ENCODE measurements at regions not wholly inside any gene's neighbourhood (a gene's known extent, or its start where the extent isn't known, plus 50 kb on each side); places are given as distances from the start of the nearest gene placed in this dataset.
"Not testable (repeated sequence)": the region's sequence is repeated elsewhere in the genome, so short reads cannot be mapped to it uniquely, and the experiment has no call there.

DNA sequence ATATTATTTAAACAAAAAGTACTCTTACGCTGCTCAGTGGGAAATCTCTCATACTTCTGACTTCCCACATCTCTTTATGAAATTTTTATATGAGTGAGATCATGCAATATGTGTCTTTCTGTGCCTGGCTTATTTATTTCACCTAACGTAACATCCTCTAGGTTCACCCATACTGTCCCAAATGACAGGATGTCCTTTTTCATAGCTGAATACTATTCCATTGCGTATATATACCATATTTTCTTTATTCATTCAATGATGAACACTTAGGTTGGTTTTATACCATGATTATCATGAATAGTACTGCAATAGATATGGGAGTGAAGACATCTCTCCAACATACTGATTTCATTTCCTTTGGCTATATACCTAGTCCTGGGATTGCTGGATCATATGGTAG lies 57.8 kb upstream of the TPP2 start:
- Mint-ChIP-seq H3K27me3 (peaks cover 8% of the 10 kb centered on the region), H3K4me3 (no peak overlapping the region), H3K9me3 (peaks cover 0 to 12% of the 10 kb centered on the region in 2 donors), H3K4me1 (no peaks in the 10 kb centered on the region), H3K27ac (no peak overlapping the region)
- DNase-seq (no peak), ATAC-seq (no peak)

DNA sequence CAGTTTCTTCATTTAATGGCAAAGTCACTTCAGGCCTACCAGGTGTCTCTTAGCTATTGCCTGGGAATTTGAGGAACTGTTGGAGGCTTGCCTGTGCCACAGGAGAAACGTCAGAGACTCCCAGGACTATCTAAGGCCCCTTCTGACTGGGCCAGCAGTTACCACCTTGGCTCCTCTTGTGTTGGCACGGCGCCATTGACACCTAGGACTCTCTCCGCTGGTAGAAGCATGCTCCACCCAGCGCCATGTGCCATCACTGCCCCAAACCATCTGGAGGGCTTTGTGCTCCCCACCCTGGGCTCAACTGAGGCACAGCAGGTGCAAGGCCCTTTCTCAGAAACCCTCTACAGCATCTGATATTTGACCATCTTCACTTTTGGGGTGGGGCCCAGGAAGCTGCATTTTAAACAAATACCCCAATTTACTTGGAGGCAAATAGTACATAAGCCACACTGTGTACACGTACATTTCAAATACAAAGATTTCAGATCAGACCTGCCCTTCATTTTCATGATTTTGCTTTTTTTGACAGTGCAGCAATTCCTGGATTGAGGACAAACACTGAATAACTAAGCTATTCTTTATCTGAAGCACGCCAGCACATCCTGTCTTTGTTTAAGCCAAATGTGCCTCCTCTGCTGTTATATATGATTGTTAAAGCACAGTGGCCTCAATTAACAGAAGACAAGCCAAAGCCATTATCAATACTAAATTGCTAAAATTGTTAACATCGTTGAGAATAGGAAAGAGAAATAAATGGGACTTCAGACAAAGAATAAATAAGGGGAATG lies 59.9 kb upstream of the TPP2 start:
- Mint-ChIP-seq H3K27me3 (peaks cover 8% of the 10 kb centered on the region), H3K27ac (peak overlapping the region in 1 of 2 donors; percentile 23), H3K4me1 (no peaks in the 10 kb centered on the region), H3K4me3 (no peak overlapping the region), H3K9me3 (peaks cover 0 to 4% of the 10 kb centered on the region in 2 donors)
- DNase-seq (no peak), ATAC-seq (no peak)

DNA sequence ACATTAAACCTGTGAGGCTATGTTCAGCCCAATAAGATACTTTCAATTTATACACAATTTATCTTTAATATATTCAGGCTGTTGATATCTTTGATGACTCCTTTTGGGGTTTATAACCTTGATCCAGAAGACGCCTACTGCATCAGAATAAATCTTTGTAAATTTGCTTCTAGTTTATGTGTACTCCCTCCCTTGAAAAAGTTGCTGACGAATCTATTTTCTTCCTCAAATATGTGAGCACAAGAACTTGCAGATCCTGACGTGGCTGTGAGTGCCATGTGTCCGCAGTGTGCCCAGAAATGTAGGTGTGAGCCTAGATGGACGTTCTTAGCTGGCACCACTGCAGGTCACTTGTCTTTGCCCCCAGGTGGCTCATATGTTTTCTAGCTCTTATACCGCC lies 60.6 kb upstream of the TPP2 start:
- DNase-seq (no peak), ATAC-seq (no peak)
- Mint-ChIP-seq H3K4me1 (no peaks in the 10 kb centered on the region), H3K27ac (no peak overlapping the region), H3K4me3 (no peak overlapping the region), H3K9me3 (no peaks in the 10 kb centered on the region), H3K27me3 (peaks cover 8% of the 10 kb centered on the region)

DNA sequence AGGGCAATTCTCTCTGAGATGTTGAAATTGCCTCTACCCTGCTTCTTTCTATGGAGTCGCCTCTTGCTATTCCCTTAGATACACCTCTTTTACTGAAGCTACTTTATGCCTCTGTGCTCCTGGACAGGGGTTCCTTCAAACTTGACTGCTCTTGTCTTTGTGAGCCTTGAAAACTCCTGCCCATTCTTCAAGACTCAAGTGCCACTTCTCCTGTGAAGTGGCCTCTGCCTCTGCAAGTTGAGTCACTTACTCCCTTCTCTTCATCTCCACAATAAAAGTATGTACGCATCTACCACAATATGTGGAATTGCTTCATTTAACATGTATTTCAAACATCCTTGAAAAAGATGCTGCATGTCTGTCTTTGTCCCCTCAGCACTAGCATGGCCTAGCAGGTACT lies 66.0 kb upstream of the TPP2 start:
- no peaks in the 10 kb centered on the region for H3K27me3 Mint-ChIP-seq
- ATAC-seq (no peak), DNase-seq (no peak)
- H3K4me1 Mint-ChIP-seq: no peaks in the 10 kb centered on the region
- H3K4me3 Mint-ChIP-seq: no peak overlapping the region
- no peaks in the 10 kb centered on the region for H3K9me3 Mint-ChIP-seq
- H3K27ac Mint-ChIP-seq: no peak overlapping the region

DNA sequence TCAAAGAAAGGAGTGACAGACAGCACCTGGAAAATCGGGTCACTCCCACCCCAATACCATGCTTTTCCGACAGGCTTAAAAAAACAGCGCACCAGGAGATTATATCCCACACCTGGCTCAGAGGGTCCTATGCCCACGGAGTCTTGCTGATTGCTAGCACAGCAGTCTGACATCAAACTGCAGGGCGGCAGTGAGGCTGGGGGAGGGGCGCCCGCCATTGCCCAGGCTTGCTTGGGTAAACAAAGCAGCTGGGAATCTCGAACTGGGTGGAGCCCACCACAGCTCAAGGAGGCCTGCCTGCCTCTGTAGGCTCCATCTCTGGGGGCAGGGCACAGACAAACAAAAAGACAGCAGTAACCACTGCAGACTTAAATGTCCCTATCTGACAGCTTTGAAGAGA lies 74.5 kb upstream of the TPP2 start:
- peaks cover 7 to 12% of the 10 kb centered on the region in 2 donors for H3K9me3 Mint-ChIP-seq
- H3K4me3 Mint-ChIP-seq, ATAC-seq, H3K4me1 Mint-ChIP-seq, H3K27ac Mint-ChIP-seq, DNase-seq: not testable (repeated sequence)
- H3K27me3 Mint-ChIP-seq: peaks cover 16% of the 10 kb centered on the region

DNA sequence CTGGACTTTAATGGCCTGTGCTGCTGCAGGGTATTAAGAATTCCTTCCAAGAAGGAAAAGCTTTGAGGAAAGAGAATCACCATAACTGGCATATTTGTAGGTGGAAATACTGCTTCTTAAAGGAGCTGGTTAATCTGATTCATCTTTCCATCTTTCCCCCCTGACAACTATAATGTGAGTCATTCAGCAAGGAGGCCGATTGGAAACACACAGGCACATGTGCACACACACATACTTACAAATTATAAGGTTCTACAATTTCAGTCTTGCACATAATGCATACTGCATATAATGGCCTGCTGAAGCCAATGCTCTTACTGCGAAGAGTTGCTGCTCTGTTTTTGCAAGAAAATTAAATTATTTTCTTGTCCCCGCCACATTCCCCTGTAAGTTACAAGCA lies 78.8 kb upstream of the TPP2 start:
- ATAC-seq: no peak
- peaks cover 6 to 7% of the 10 kb centered on the region in 2 donors for H3K9me3 Mint-ChIP-seq

DNA sequence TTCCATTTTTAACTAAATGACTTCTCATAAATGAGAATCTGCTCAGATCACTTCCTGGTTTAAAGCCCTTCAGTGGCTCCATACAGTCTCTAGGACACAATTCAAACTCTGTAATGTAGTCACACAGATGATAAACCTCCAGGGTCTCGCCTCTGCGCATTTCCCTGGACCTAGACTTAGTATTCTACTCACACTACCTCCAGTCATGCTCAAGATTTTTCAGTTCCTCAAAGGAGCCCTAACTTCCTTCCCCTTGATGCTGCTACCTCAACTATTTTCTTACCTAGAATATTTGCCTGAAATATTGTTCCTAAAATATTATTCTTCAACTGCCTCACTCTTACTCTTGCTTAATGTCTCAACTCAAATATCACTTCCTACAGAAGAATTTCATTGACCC lies 86.7 kb upstream of the TPP2 start:
- H3K4me1 Mint-ChIP-seq: no peaks in the 10 kb centered on the region
- ATAC-seq (no peak), DNase-seq (no peak)
- H3K27ac Mint-ChIP-seq: no peak overlapping the region
- no peak overlapping the region for H3K4me3 Mint-ChIP-seq
- peaks cover 12% of the 10 kb centered on the region for H3K27me3 Mint-ChIP-seq
- peaks cover 9 to 10% of the 10 kb centered on the region in 2 donors for H3K9me3 Mint-ChIP-seq

More for the DNA sequence above, 78.8 kb upstream of the TPP2 start:
- H3K27me3 Mint-ChIP-seq: peaks cover 27% of the 10 kb centered on the region
- no peaks in the 10 kb centered on the region for H3K4me1 Mint-ChIP-seq
- no peak for DNase-seq
- no peak overlapping the region for H3K4me3 Mint-ChIP-seq
- H3K27ac Mint-ChIP-seq: no peak overlapping the region

DNA sequence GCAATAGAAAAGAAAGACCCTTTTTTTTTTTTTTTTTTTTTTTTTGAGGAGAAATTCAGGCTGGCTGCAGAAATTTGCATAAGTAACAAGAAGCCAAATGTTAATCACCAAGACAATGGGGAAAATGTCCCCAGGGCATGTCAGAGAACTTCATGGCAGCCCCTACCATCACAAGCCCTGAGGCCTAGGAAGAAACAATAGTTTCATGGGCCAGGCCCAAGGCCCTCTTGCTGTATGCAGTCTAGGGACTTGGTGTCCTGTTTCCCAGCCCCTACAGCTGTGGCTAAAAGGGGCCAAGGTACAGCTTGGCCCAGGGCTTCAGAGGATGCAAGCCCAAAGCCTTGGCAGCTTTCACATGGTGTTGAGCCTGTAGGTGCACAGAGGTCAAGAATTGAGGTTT lies 88.4 kb upstream of the TPP2 start:
- DNase-seq: no peak
- no peaks in the 10 kb centered on the region for H3K27me3 Mint-ChIP-seq
- H3K4me3 Mint-ChIP-seq: no peak overlapping the region
- no peak for ATAC-seq
- no peaks in the 10 kb centered on the region for H3K4me1 Mint-ChIP-seq
- H3K27ac Mint-ChIP-seq: no peak overlapping the region
- peaks cover 9 to 10% of the 10 kb centered on the region in 2 donors for H3K9me3 Mint-ChIP-seq

DNA sequence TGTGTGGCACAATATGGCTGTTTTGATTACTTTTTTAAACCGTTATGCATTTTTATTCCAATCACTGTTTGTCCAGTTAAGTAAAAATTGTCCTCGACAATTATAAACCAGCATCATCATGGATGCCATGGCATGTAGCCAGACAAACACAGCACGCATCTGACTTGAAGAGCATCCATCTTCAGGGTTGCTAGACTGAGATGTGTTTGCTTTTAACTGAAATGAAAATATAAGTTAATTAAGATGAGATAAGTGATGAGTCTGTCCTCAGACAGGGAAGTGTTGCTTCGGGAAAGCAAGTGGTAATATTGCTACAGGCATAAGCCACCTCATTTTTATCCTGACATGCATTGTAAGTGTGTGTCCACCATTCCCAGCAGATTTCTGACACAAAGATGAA lies 92.8 kb upstream of the TPP2 start:
- Mint-ChIP-seq H3K4me3 (no peak overlapping the region), H3K9me3 (peaks cover 0 to 9% of the 10 kb centered on the region in 2 donors), H3K27me3 (peaks cover 10% of the 10 kb centered on the region), H3K4me1 (no peaks in the 10 kb centered on the region), H3K27ac (no peak overlapping the region)
- DNase-seq (no peak), ATAC-seq (no peak)

DNA sequence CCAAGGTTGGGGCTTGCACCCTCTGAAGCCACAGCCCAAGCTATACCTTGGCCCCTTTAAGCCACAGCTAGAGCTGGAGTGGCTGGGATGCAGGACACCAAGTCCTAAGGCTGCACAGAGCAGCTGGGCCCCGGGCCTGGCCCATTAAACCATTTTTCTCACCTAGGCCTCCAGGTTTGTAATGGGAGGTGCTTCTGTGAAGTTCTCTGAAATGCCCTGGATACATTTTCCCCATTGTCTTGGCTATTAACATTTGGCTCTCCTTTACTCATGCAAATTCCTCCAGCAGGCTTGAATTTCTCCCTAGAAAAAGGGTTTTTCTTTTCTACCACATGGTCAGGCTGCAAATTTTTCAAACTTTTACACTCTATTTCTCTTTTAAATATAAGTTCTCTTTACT lies 93.8 kb upstream of the FGF14 start:
- Mint-ChIP-seq H3K9me3 (peaks cover 0 to 7% of the 10 kb centered on the region in 2 donors), H3K27me3 (peaks cover 38% of the 10 kb centered on the region), H3K27ac (no peak overlapping the region), H3K4me3 (no peak overlapping the region), H3K4me1 (no peaks in the 10 kb centered on the region)
- ATAC-seq: no peak
- no peak for DNase-seq

DNA sequence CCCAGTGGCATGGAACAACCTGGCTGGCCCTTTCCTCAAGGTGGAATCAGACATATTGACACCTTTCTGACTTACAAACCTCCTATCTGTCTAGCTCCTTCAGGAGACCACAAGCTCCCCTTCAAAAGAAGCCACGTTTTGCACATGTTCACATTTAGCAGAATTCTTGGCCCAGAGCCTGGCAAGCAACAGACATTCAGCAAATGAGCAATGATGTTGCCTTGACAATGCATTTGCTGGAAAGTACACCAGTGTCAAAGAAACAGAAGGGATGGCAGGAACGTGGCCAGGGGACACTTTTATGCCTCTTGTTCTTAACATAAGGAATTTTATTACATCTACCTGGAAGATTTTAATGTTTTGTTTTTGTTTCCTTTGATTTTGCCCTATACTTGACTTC lies 85.5 kb upstream of the FGF14 start:
- DNase-seq: no peak
- peaks cover 37% of the 10 kb centered on the region for H3K27me3 Mint-ChIP-seq
- no peak overlapping the region for H3K4me3 Mint-ChIP-seq
- no peak overlapping the region for H3K27ac Mint-ChIP-seq
- H3K9me3 Mint-ChIP-seq: no peaks in the 10 kb centered on the region
- H3K4me1 Mint-ChIP-seq: no peaks in the 10 kb centered on the region
- no peak for ATAC-seq

DNA sequence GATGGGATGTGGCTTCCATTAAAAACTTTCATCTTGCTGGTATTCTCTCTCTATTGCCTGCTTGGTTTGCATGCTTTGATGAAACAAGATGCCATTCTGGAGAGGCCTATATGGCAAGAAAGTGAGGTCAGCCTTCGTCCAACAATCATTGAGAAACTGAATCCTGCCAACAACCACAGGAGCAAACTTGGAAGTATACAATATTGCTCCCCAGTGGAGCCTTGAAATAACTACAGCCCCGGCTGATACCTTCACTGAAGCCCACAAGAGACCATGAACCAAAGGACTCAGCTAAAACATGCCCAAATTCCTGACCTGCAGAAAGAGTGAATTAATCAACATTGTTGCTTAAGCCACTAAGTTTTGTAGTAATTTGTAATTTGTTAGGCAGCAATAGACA lies 82.5 kb upstream of the FGF14 start:
- Mint-ChIP-seq H3K27me3 (peaks cover 17% of the 10 kb centered on the region), H3K27ac (no peak overlapping the region), H3K9me3 (no peaks in the 10 kb centered on the region), H3K4me1 (no peaks in the 10 kb centered on the region), H3K4me3 (no peak overlapping the region)
- ATAC-seq (no peak), DNase-seq (no peak)

DNA sequence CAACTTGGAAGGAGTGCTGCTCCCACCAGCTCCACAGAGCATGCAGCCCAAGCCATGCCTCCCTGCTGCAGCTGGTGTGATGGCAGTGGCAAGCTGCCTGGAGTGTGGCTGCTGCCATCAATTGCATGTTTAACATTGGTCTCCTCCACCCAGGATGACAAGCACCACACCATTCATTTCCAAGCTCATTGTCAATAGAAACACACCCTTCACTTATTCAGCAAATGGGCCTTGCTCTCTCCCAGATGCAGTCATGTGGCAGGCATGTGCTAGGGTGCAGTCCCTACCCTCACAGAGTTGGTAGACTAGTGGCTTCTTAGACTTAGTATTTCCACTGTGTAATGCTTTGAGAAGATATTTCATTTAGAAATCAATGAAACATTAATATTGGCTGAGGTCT lies 70.8 kb upstream of the FGF14 start:
- Mint-ChIP-seq H3K4me1 (no peaks in the 10 kb centered on the region), H3K27ac (no peak overlapping the region), H3K4me3 (no peak overlapping the region), H3K27me3 (peaks cover 27% of the 10 kb centered on the region), H3K9me3 (no peaks in the 10 kb centered on the region)
- DNase-seq: no peak
- no peak for ATAC-seq

DNA sequence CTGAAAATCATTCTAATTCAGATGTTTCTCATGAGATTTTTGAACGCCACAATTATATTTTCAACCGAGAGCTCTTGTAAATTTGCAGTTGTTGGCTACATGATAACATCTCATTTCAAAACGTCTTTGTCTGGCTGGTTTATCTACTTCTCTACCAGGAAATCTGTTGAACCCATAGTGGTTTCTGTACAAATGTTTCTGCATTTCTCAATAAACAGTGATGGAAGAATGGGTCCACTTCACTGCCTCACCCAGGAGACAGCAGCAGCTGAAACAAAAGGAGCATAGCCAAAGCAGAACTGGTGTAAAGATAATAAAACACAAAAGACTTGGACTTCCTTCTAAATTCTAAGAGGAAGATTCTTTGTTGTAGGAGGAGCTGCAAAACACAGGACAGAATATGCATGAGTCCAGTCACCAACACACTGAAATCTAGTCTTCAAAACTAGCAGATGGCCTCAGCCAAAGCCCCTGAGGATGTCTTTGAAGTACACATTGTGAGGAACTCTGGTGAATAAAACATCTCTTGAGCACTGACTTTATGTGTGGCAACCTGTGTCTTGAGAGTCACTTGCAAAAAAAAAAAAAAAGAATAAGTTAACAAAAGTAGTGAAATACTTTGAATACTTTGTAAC lies 68.6 kb upstream of the FGF14 start:
- ATAC-seq: no peak
- Mint-ChIP-seq H3K9me3 (no peaks in the 10 kb centered on the region), H3K4me3 (no peak overlapping the region), H3K4me1 (no peaks in the 10 kb centered on the region), H3K27ac (no peak overlapping the region), H3K27me3 (peaks cover 34% of the 10 kb centered on the region)
- no peak for DNase-seq

DNA sequence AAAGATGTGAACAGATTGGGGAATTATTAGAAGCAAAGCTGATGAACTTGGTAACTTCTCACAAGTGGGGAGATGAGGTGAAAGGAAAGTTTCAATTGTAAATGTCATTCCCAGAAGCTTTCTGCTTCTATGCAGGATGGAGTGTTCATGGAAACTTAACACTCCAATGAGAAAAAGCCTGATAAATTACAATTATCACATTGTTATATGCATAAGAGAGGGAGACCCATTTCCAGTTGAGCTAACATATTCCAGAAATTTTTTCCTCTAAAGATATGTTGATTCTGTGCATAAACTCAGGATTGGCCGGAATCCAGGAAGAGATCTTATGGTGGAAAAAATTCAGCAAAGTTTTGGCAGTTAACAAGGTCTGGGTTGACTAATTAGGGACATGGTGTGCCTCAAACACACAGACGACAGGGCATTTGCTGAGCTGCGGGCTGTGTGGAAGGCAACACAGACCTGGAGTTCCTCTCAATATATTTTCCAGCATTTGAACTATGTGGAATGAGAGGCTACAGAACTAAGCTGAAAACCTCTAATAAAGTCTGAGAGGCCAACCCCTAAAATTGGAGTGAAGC lies 64.9 kb upstream of the FGF14 start:
- no peak for DNase-seq
- ATAC-seq: no peak

DNA sequence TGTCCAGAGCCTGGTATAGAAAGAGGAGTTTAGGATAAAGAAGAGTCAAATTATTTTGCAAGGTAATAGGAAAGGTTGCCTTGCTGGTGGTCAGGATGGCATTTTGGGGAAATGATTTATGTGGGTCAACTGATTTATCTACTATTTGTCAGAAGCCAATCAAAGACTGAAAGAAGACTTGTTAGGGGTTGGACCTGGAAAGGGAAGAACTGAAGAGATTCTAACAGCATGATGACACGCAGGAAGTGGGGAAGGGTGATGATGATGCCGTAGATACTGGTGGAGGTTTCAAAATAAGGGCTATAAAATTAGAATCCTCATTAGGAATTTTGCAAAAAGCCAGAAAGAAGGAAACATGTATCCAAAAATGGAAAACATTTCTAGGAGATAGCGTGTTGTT lies 60.7 kb upstream of the FGF14 start:
- peaks cover 3% of the 10 kb centered on the region for H3K4me1 Mint-ChIP-seq
- no peak overlapping the region for H3K4me3 Mint-ChIP-seq
- no peak overlapping the region for H3K27ac Mint-ChIP-seq
- H3K27me3 Mint-ChIP-seq: peaks cover 30% of the 10 kb centered on the region
- no peak for ATAC-seq
- H3K9me3 Mint-ChIP-seq: no peaks in the 10 kb centered on the region
- DNase-seq: no peak

More for the DNA sequence above, 64.9 kb upstream of the FGF14 start:
- Mint-ChIP-seq H3K27me3 (peaks cover 36% of the 10 kb centered on the region), H3K27ac (no peak overlapping the region), H3K4me1 (no peaks in the 10 kb centered on the region), H3K9me3 (no peaks in the 10 kb centered on the region), H3K4me3 (no peak overlapping the region)

Measured in stimulated activated naive CD8-positive, alpha-beta T cell treated with anti-CD3 and anti-CD28 coated beads, Interleukin-15, amount 100 ng/mL, for 72 hours (primary cell).